ENCODE measurements at regions not wholly inside any gene's neighbourhood (a gene's known extent, or its start where the extent isn't known, plus 50 kb on each side); places are given as distances from the start of the nearest gene placed in this dataset.
"Not testable (repeated sequence)": the region's sequence is repeated elsewhere in the genome, so short reads cannot be mapped to it uniquely, and the experiment has no call there.

GRCh38 chr4:171517883-171518282 lies 295.3 kb upstream of the GALNTL6 start:
- Mint-ChIP-seq H3K9me3 (ENCODE audit: low read depth) (peaks cover 1% of the 10 kb centered on the region), H3K27ac (no peak overlapping the region), H3K27me3 (no peaks in the 10 kb centered on the region), H3K4me1 (no peaks in the 10 kb centered on the region), H3K36me3 (ENCODE audit: low read depth) (no peaks in the 10 kb centered on the region), H3K4me3 (no peak overlapping the region)
- intact Hi-C loops (cut with DNase I, micrococcal nuclease), result no loop called here
- ChIA-PET CTCF (no interaction called here), POLR2A (no interaction called here)
- no peak for ATAC-seq
- no peak for DNase-seq

DNA sequence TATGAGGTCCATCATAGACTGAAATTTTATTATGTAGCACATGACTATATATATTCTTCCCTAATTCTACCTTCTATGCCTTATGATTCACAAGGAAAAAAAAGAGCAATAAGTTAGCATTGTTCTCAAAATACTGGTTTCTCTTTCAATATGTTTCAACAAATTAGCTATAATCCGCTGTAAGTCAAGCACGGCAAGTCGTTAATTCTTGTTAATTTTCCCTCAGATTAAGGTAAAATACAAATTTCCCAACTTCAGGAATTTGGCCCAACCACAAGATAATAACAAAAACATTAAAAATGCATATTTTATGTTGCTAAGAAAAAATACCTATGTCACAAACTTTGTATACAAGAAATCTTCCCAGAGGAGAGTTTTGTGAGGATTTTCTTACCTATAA lies 296.5 kb upstream of the GALNTL6 start:
- intact Hi-C loops (cut with DNase I, micrococcal nuclease), result no loop called here
- ATAC-seq (no peak), DNase-seq (no peak)
- no peaks in the 10 kb centered on the region for H3K27me3 Mint-ChIP-seq
- H3K27ac Mint-ChIP-seq, result no peak overlapping the region
- no peaks in the 10 kb centered on the region for H3K4me1 Mint-ChIP-seq
- H3K4me3 Mint-ChIP-seq, result no peak overlapping the region
- ChIA-PET CTCF (no interaction called here), POLR2A (no interaction called here)
- peaks cover 1% of the 10 kb centered on the region for H3K9me3 Mint-ChIP-seq (ENCODE audit: low read depth)
- H3K36me3 Mint-ChIP-seq (ENCODE audit: low read depth), result no peaks in the 10 kb centered on the region

GRCh38 chr4:171484681-171485080 lies 328.5 kb upstream of the GALNTL6 start:
- Mint-ChIP-seq H3K27ac (no peak overlapping the region), H3K4me1 (no peaks in the 10 kb centered on the region), H3K27me3 (no peaks in the 10 kb centered on the region), H3K9me3 (ENCODE audit: low read depth) (peaks cover 4% of the 10 kb centered on the region), H3K4me3 (no peak overlapping the region), H3K36me3 (ENCODE audit: low read depth) (no peaks in the 10 kb centered on the region)
- intact Hi-C loops (cut with DNase I, micrococcal nuclease), result no loop called here
- DNase-seq (no peak), ATAC-seq (no peak)
- CTCF ChIA-PET, result no interaction called here
- POLR2A ChIA-PET, result no interaction called here

DNA sequence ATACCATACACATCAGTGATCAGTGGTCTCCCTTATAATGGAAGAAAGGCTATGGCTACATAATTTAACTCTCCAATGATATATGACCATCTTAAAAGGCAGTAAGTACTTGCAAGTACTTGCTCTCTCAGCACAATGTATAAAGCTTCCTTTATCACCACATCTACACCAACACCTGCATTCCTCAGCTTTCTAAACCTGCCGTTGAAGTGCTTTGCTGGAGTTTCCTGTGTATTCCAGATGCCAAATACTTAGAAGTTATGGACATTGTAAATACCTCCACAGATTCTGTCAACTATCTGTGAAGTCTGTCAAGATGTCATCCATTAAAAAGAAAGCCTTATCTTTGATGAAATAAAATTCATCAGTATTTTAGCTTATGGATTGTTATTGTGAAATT lies 335.0 kb upstream of the GALNTL6 start:
- H3K4me3 Mint-ChIP-seq, result no peak overlapping the region
- intact Hi-C loops (cut with DNase I, micrococcal nuclease), result no loop called here
- no peak for ATAC-seq
- peaks cover 2% of the 10 kb centered on the region for H3K9me3 Mint-ChIP-seq (ENCODE audit: low read depth)
- H3K4me1 Mint-ChIP-seq, result no peaks in the 10 kb centered on the region
- POLR2A ChIA-PET, result no interaction called here
- CTCF ChIA-PET, result interaction anchor here (0.8 kb wide), 1 partner anchor 37 kb away, joined by 3 read pairs; no protein-coding TSS in a partner anchor
- no peak for DNase-seq
- no peaks in the 10 kb centered on the region for H3K27me3 Mint-ChIP-seq
- no peak overlapping the region for H3K27ac Mint-ChIP-seq
- H3K36me3 Mint-ChIP-seq (ENCODE audit: low read depth), result no peaks in the 10 kb centered on the region

GRCh38 chr4:171475111-171475510 lies 338.1 kb upstream of the GALNTL6 start:
- intact Hi-C loops (cut with DNase I, micrococcal nuclease); H3K27me3 Mint-ChIP-seq; DNase-seq; H3K4me1 Mint-ChIP-seq; CTCF ChIA-PET; H3K27ac Mint-ChIP-seq; H3K36me3 Mint-ChIP-seq (ENCODE audit: low read depth); H3K9me3 Mint-ChIP-seq (ENCODE audit: low read depth); H3K4me3 Mint-ChIP-seq; POLR2A ChIA-PET; ATAC-seq: not testable (repeated sequence)

GRCh38 chr4:171473155-171473554 lies 340.0 kb upstream of the GALNTL6 start:
- intact Hi-C loops (cut with DNase I, micrococcal nuclease), result no loop called here
- Mint-ChIP-seq H3K4me1 (no peaks in the 10 kb centered on the region), H3K36me3 (ENCODE audit: low read depth) (no peaks in the 10 kb centered on the region), H3K9me3 (ENCODE audit: low read depth) (peaks cover 3% of the 10 kb centered on the region), H3K4me3 (no peak overlapping the region), H3K27ac (no peak overlapping the region), H3K27me3 (no peaks in the 10 kb centered on the region)
- ATAC-seq, result no peak
- DNase-seq, result no peak
- ChIA-PET CTCF (no interaction called here), POLR2A (no interaction called here)

GRCh38 chr4:171472230-171472629 lies 341.0 kb upstream of the GALNTL6 start:
- Mint-ChIP-seq H3K9me3 (ENCODE audit: low read depth) (peaks cover 3% of the 10 kb centered on the region), H3K36me3 (ENCODE audit: low read depth) (no peaks in the 10 kb centered on the region), H3K27ac (no peak overlapping the region), H3K27me3 (no peaks in the 10 kb centered on the region), H3K4me3 (no peak overlapping the region), H3K4me1 (no peaks in the 10 kb centered on the region)
- no peak for ATAC-seq
- no peak for DNase-seq
- intact Hi-C loops (cut with DNase I, micrococcal nuclease), result no loop called here
- CTCF ChIA-PET, result no interaction called here
- POLR2A ChIA-PET, result no interaction called here

DNA sequence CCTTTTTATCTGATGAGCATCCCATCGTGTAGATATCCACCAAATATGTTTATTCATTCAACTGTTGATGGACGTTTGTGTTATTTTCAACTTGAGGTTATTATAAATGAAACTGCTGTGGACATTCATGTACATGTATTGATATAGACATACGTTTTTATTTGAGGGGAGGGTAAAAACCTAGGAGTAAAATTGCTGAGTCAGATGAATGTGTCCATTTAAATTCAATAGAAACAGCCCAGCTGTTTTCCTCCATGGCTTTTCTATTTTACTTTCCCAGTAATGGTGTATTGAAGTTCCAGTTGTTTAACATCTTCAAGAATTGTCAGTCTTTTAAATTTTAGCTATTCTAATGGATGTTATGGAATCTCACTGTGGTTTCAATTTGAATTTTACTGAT lies 348.7 kb upstream of the GALNTL6 start:
- POLR2A ChIA-PET, result no interaction called here
- Mint-ChIP-seq H3K27me3 (no peaks in the 10 kb centered on the region), H3K9me3 (ENCODE audit: low read depth) (no peaks in the 10 kb centered on the region), H3K4me1 (no peaks in the 10 kb centered on the region), H3K36me3 (ENCODE audit: low read depth) (no peaks in the 10 kb centered on the region), H3K27ac (no peak overlapping the region), H3K4me3 (no peak overlapping the region)
- intact Hi-C loops (cut with DNase I, micrococcal nuclease), result no loop called here
- ATAC-seq (no peak), DNase-seq (no peak)
- CTCF ChIA-PET, result no interaction called here

DNA sequence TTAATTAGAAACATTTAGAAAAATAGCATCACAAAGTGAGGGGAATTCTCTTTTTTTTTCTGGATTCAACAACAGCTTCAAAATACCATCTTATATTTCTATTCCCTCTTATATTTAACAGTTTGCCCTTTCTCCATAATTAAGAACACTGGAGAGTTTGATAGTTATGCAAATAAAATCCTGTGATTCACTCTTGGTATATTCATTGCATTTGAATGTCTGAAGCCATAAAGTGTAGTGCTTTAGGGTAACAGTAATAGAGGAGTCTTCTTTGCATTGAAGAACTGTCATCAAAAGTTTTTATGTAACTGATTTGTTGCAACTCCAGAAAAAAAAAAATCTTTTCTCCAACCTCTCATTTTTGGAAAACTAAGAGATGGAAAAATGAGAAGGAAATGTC lies 352.0 kb upstream of the GALNTL6 start:
- H3K4me1 Mint-ChIP-seq, result no peaks in the 10 kb centered on the region
- H3K27ac Mint-ChIP-seq, result no peak overlapping the region
- ATAC-seq, result no peak
- H3K9me3 Mint-ChIP-seq (ENCODE audit: low read depth), result peaks cover 3% of the 10 kb centered on the region
- no peak overlapping the region for H3K4me3 Mint-ChIP-seq
- DNase-seq, result no peak
- intact Hi-C loops (cut with DNase I, micrococcal nuclease), result no loop called here
- ChIA-PET CTCF (interaction anchor here (0.8 kb wide), 1 partner anchor 11 kb away, joined by 3 read pairs; no protein-coding TSS in a partner anchor), POLR2A (no interaction called here)
- no peaks in the 10 kb centered on the region for H3K36me3 Mint-ChIP-seq (ENCODE audit: low read depth)
- H3K27me3 Mint-ChIP-seq, result no peaks in the 10 kb centered on the region

DNA sequence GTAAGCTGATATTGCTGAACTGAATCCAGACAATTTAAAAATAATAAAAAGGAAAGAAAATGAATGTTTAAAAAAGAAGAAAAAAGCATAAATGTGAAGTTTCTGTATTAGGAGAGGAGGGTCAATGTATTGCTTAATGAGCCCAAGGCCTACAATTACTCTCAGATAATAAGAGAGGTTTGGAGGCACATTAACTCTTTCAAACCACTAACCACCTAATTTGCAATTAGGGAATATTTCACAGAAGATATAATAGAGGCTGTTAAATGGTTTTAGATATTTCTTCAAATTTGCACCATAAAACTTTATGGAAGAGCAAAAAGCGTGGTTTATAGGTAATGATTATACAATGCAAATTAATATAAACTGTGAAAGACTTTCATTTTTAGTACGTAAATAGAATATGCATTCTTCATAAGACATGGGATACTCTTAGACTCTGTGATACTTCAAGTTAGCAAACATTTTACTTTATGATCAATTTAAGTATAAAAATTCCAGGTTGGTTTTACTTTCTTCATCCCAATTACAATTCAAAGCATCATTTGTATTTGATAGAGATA lies 364.2 kb upstream of the GALNTL6 start:
- Mint-ChIP-seq H3K27me3 (no peaks in the 10 kb centered on the region), H3K36me3 (ENCODE audit: low read depth) (no peaks in the 10 kb centered on the region), H3K4me3 (no peak overlapping the region), H3K27ac (no peak overlapping the region), H3K4me1 (no peaks in the 10 kb centered on the region), H3K9me3 (ENCODE audit: low read depth) (no peaks in the 10 kb centered on the region)
- ATAC-seq (no peak), DNase-seq (no peak)
- CTCF ChIA-PET, result no interaction called here
- intact Hi-C loops (cut with DNase I, micrococcal nuclease), result no loop called here
- POLR2A ChIA-PET, result no interaction called here

DNA sequence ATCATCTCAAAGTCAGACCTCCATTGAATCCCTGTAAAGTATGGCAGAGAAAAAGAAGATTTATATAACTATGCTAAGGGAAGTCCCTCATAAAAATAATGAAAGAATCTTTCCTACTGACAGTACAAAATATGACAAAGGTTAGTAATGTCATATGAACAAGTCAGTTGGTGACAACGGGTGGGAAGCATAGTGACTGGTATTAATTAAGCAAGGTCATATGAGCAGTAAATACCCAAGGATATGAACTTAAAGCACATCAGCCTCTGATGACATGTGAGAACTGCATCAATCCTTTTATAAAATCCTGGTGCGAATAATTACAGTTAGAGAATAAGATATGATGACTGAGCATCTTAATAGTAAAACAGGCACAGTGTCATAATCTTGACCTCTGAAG lies 364.8 kb upstream of the GALNTL6 start:
- intact Hi-C loops (cut with DNase I, micrococcal nuclease), result no loop called here
- no peaks in the 10 kb centered on the region for H3K4me1 Mint-ChIP-seq
- no peak for ATAC-seq
- H3K27me3 Mint-ChIP-seq, result no peaks in the 10 kb centered on the region
- CTCF ChIA-PET, result no interaction called here
- H3K4me3 Mint-ChIP-seq, result no peak overlapping the region
- no peaks in the 10 kb centered on the region for H3K9me3 Mint-ChIP-seq (ENCODE audit: low read depth)
- POLR2A ChIA-PET, result no interaction called here
- H3K27ac Mint-ChIP-seq, result no peak overlapping the region
- no peaks in the 10 kb centered on the region for H3K36me3 Mint-ChIP-seq (ENCODE audit: low read depth)
- no peak for DNase-seq

GRCh38 chr4:171441300-171441941 lies 371.8 kb upstream of the GALNTL6 start:
- intact Hi-C loops (cut with DNase I, micrococcal nuclease), result no loop called here
- Mint-ChIP-seq H3K4me1 (no peaks in the 10 kb centered on the region), H3K9me3 (ENCODE audit: low read depth) (peaks cover 4% of the 10 kb centered on the region), H3K36me3 (ENCODE audit: low read depth) (no peaks in the 10 kb centered on the region), H3K27ac (no peak overlapping the region), H3K27me3 (no peaks in the 10 kb centered on the region), H3K4me3 (no peak overlapping the region)
- DNase-seq (no peak), ATAC-seq (no peak)
- ChIA-PET CTCF (no interaction called here), POLR2A (no interaction called here)

GRCh38 chr4:171433674-171434073 lies 379.5 kb upstream of the GALNTL6 start:
- POLR2A ChIA-PET, result no interaction called here
- H3K36me3 Mint-ChIP-seq (ENCODE audit: low read depth), result no peaks in the 10 kb centered on the region
- no peaks in the 10 kb centered on the region for H3K4me1 Mint-ChIP-seq
- peaks cover 2% of the 10 kb centered on the region for H3K9me3 Mint-ChIP-seq (ENCODE audit: low read depth)
- H3K4me3 Mint-ChIP-seq, result no peak overlapping the region
- intact Hi-C loops (cut with DNase I, micrococcal nuclease), result no loop called here
- CTCF ChIA-PET, result no interaction called here
- DNase-seq, result no peak
- H3K27ac Mint-ChIP-seq, result no peak overlapping the region
- no peaks in the 10 kb centered on the region for H3K27me3 Mint-ChIP-seq
- ATAC-seq, result no peak
